ENCODE measurements at regions not wholly inside any gene's neighbourhood (a gene's known extent, or its start where the extent isn't known, plus 50 kb on each side); places are given as distances from the start of the nearest gene placed in this dataset.

- H3K27ac ChIP-seq (ENCODE audit: low read length): no peak overlapping the region
- no peaks in the 10 kb centered on the region for H3K27me3 ChIP-seq (ENCODE audit: control insufficient read depth, insufficient read depth)
- intact Hi-C loops (cut with DNase I): no loop called here
- H3K4me1 ChIP-seq (ENCODE audit: control insufficient read depth, insufficient read depth, low read length): no peaks in the 10 kb centered on the region
- WGBS: 26% methylated on average over 3 of the region's 3 CpGs
- DNase-seq (peak; percentile 34 to 83 (median 76)), ATAC-seq (no peak)
- no peaks in the 10 kb centered on the region for H3K9me3 ChIP-seq (ENCODE audit: control insufficient read depth, low read length)
- H3K4me3 ChIP-seq (ENCODE audit: low read length): no peak overlapping the region
Observed at GRCh38 chr4:156594624-156595023, 377.0 kb downstream of the PDGFC start.

GRCh38 chr4:156593464-156593863 lies 378.1 kb downstream of the PDGFC start:
- no peaks in the 10 kb centered on the region for H3K9me3 ChIP-seq (ENCODE audit: control insufficient read depth, low read length)
- no peak overlapping the region for H3K27ac ChIP-seq (ENCODE audit: low read length)
- no peaks in the 10 kb centered on the region for H3K4me1 ChIP-seq (ENCODE audit: control insufficient read depth, insufficient read depth, low read length)
- ATAC-seq (no peak), DNase-seq (no peak)
- intact Hi-C loops (cut with DNase I): no loop called here
- H3K4me3 ChIP-seq (ENCODE audit: low read length): no peak overlapping the region
- no peaks in the 10 kb centered on the region for H3K27me3 ChIP-seq (ENCODE audit: control insufficient read depth, insufficient read depth)

GRCh38 chr4:156591679-156592078 lies 379.9 kb downstream of the PDGFC start:
- Histone ChIP-seq H3K9me3 (ENCODE audit: control insufficient read depth, low read length) (no peaks in the 10 kb centered on the region), H3K27ac (ENCODE audit: low read length) (no peak overlapping the region), H3K27me3 (ENCODE audit: control insufficient read depth, insufficient read depth) (no peaks in the 10 kb centered on the region), H3K4me3 (ENCODE audit: low read length) (no peak overlapping the region), H3K4me1 (ENCODE audit: control insufficient read depth, insufficient read depth, low read length) (no peaks in the 10 kb centered on the region)
- DNase-seq (no peak), ATAC-seq (no peak)
- 83% methylated on average over 3 of the region's 3 CpGs for WGBS
- intact Hi-C loops (cut with DNase I): no loop called here

GRCh38 chr4:156584100-156584499 lies 387.5 kb downstream of the PDGFC start:
- H3K9me3 ChIP-seq (ENCODE audit: control insufficient read depth, low read length): no peaks in the 10 kb centered on the region
- intact Hi-C loops (cut with DNase I): no loop called here
- no peaks in the 10 kb centered on the region for H3K4me1 ChIP-seq (ENCODE audit: control insufficient read depth, insufficient read depth, low read length)
- ATAC-seq: no peak
- no peaks in the 10 kb centered on the region for H3K27me3 ChIP-seq (ENCODE audit: control insufficient read depth, insufficient read depth)
- H3K4me3 ChIP-seq (ENCODE audit: low read length): no peak overlapping the region
- 82% methylated on average over 5 of the region's 5 CpGs for WGBS
- DNase-seq: no peak
- H3K27ac ChIP-seq (ENCODE audit: low read length): no peak overlapping the region

GRCh38 chr4:156583265-156583664 lies 388.3 kb downstream of the PDGFC start:
- intact Hi-C loops (cut with DNase I): no loop called here
- Histone ChIP-seq H3K4me3 (ENCODE audit: low read length) (no peak overlapping the region), H3K4me1 (ENCODE audit: control insufficient read depth, insufficient read depth, low read length) (no peaks in the 10 kb centered on the region), H3K27ac (ENCODE audit: low read length) (no peak overlapping the region), H3K9me3 (ENCODE audit: control insufficient read depth, low read length) (no peaks in the 10 kb centered on the region), H3K27me3 (ENCODE audit: control insufficient read depth, insufficient read depth) (no peaks in the 10 kb centered on the region)
- ATAC-seq: no peak
- DNase-seq: no peak
- WGBS: 85% methylated on average over 2 of the region's 2 CpGs

DNA sequence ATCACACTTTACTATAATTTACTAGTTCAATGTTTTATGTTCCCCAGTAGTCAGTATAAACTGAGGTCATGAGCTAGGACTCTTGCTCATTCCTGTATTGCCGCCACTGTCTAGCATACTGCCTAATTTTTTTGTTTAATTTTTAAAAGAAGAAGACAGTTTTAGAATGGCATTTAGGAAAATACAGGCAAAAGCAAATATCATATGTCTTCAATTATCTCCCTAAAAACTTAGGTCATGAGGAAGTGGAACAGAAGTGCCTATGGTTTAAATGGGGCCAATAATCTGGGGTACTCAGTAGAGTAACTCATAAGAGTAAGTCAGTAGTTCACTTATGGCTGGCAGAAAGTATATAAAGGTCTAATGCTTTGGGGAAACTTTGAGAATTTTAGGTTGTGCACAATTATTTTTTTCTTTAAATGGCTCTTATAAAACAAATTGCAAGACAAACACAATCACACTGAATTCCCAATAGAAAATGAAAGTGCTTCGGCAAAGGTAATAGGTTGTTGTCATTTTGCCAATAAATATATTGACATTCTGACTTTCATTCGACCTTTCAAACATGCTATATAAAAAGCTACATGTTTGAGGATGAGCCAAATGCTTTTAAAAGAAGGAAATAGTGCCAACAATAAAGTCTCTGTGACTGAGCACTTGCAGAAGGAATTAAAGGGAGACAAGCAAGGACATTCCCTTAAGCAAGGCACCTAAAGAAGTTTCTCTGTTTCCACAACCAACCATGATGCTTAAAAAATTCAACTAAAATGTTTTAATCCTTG lies 390.1 kb downstream of the PDGFC start:
- Histone ChIP-seq H3K9me3 (ENCODE audit: control insufficient read depth, low read length) (no peaks in the 10 kb centered on the region), H3K4me3 (ENCODE audit: low read length) (no peak overlapping the region), H3K27ac (ENCODE audit: low read length) (no peak overlapping the region), H3K27me3 (ENCODE audit: control insufficient read depth, insufficient read depth) (no peaks in the 10 kb centered on the region), H3K4me1 (ENCODE audit: control insufficient read depth, insufficient read depth, low read length) (no peaks in the 10 kb centered on the region)
- intact Hi-C loops (cut with DNase I): no loop called here
- ATAC-seq (no peak), DNase-seq (no peak)
- WGBS: 46% methylated on average over 3 of the region's 3 CpGs

DNA sequence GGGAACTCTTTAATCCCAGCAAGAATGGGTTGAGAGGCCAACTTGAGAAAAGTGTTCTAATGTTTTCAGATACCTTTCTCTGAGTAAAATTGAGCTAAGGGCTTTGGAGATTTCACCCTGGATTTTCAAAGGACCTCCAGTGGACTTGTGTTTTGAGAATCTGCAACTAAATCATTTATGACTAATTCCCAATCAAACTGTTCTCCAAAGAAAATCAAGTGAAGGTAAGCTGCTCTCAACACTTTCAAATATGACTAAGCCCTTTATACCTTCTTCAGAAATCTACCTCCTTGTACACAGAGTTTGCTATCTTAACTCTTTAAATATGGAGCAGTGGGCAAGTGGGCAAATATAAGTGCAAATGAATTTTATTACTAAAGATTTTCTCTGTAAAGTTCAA lies 392.9 kb downstream of the PDGFC start:
- intact Hi-C loops (cut with DNase I): no loop called here
- DNase-seq (no peak), ATAC-seq (no peak)
- H3K9me3 ChIP-seq (ENCODE audit: control insufficient read depth, low read length): no peaks in the 10 kb centered on the region
- no peaks in the 10 kb centered on the region for H3K27me3 ChIP-seq (ENCODE audit: control insufficient read depth, insufficient read depth)
- no peak overlapping the region for H3K27ac ChIP-seq (ENCODE audit: low read length)
- H3K4me1 ChIP-seq (ENCODE audit: control insufficient read depth, insufficient read depth, low read length): no peaks in the 10 kb centered on the region
- no peak overlapping the region for H3K4me3 ChIP-seq (ENCODE audit: low read length)

DNA sequence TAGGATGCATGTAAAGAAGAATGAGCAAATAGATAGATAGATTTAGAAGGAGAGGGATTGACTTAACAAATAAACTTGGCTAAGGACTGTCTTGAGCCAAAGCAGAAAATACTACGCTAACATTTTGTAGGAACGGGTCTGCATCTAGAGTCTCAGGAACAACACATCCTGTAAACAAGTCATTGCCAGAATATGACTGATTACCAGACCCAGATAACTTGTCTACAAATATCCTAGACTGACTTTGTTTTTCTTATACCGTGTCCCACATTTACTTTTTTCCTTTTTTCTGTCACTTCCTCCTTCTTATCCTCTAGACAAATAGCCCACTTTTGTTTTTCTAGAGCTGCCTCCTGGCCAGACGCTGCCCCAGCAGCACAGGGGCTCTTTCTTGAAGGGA lies 393.6 kb downstream of the PDGFC start:
- 28% methylated on average over 4 of the region's 4 CpGs for WGBS
- ATAC-seq: no peak
- Histone ChIP-seq H3K9me3 (ENCODE audit: control insufficient read depth, low read length) (no peaks in the 10 kb centered on the region), H3K27me3 (ENCODE audit: control insufficient read depth, insufficient read depth) (no peaks in the 10 kb centered on the region), H3K4me3 (ENCODE audit: low read length) (no peak overlapping the region), H3K4me1 (ENCODE audit: control insufficient read depth, insufficient read depth, low read length) (no peaks in the 10 kb centered on the region), H3K27ac (ENCODE audit: low read length) (no peak overlapping the region)
- no peak for DNase-seq
- intact Hi-C loops (cut with DNase I): no loop called here

- Histone ChIP-seq H3K27me3 (ENCODE audit: control insufficient read depth, insufficient read depth) (no peaks in the 10 kb centered on the region), H3K4me1 (ENCODE audit: control insufficient read depth, insufficient read depth, low read length) (no peaks in the 10 kb centered on the region), H3K4me3 (ENCODE audit: low read length) (no peak overlapping the region), H3K27ac (ENCODE audit: low read length) (no peak overlapping the region), H3K9me3 (ENCODE audit: control insufficient read depth, low read length) (no peaks in the 10 kb centered on the region)
- WGBS: 77% methylated on average over 2 of the region's 2 CpGs
- no peak for DNase-seq
- ATAC-seq: no peak
- intact Hi-C loops (cut with DNase I): no loop called here
Observed at GRCh38 chr4:156576946-156577345, 394.7 kb downstream of the PDGFC start.

- intact Hi-C loops (cut with DNase I): no loop called here
- WGBS: 77% methylated on average over 6 of the region's 6 CpGs
Observed at GRCh38 chr4:156575430-156576073, 396.0 kb downstream of the PDGFC start.

DNA sequence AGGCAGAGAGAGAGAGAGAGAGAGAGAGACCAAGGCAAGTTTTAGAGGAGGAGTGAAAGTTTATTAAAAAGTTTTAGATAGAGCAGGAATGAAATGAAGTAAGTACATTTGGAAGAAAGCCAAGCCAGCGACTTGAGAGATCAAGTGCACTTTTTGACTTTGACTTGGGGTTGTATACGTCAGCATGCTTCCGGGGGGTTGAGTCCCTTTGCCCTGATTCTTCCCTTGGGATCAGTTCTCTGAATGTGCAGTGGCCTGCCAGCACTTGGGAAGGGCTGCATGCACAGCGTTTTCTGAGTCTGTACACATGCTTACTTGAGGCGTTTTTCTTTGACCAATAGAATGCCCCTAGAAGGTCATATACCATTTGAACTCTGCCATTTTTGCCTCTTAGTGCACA lies 400.5 kb downstream of the PDGFC start:
- H3K4me3 ChIP-seq (ENCODE audit: low read length): no peak overlapping the region
- DNase-seq (peak in 2 of 3 donors; percentile 17 to 24), ATAC-seq (peak in 1 of 2 donors; percentile 50)
- H3K27ac ChIP-seq (ENCODE audit: low read length): no peak overlapping the region
- no peaks in the 10 kb centered on the region for H3K9me3 ChIP-seq (ENCODE audit: control insufficient read depth, low read length)
- WGBS: 47% methylated on average over 5 of the region's 5 CpGs
- H3K27me3 ChIP-seq (ENCODE audit: control insufficient read depth, insufficient read depth): no peaks in the 10 kb centered on the region
- intact Hi-C loops (cut with DNase I): no loop called here
- H3K4me1 ChIP-seq (ENCODE audit: control insufficient read depth, insufficient read depth, low read length): no peaks in the 10 kb centered on the region

More at GRCh38 chr4:156575430-156576073, 396.0 kb downstream of the PDGFC start:
- Histone ChIP-seq H3K4me1 (ENCODE audit: control insufficient read depth, insufficient read depth, low read length) (no peaks in the 10 kb centered on the region), H3K4me3 (ENCODE audit: low read length) (no peak overlapping the region), H3K9me3 (ENCODE audit: control insufficient read depth, low read length) (no peaks in the 10 kb centered on the region), H3K27ac (ENCODE audit: low read length) (no peak overlapping the region), H3K27me3 (ENCODE audit: control insufficient read depth, insufficient read depth) (no peaks in the 10 kb centered on the region)
- ATAC-seq: no peak
- DNase-seq: no peak

Measured in right cardiac atrium (tissue), 5 donors.